NCI-H2227 treated with DMSO at 0.1 percent for 48 hours (cell line): ENCODE measurements at regions not wholly inside any gene's neighbourhood (a gene's known extent, or its start where the extent isn't known, plus 50 kb on each side); places are given as distances from the start of the nearest gene placed in this dataset.
"Not testable (repeated sequence)": the region's sequence is repeated elsewhere in the genome, so short reads cannot be mapped to it uniquely, and the experiment has no call there.

Experiments
- DNase-seq: peaks from one replicate; lab custom pipeline; 2025; lab: John Stamatoyannopoulos, UW

GRCh38 chr14:61602003-61602732 lies 93.1 kb upstream of the HIF1A start:
- DNase-seq, result peak; percentile 62

GRCh38 chr14:61602733-61603077 lies 92.6 kb upstream of the HIF1A start:
- peak; percentile 83 for DNase-seq

DNA sequence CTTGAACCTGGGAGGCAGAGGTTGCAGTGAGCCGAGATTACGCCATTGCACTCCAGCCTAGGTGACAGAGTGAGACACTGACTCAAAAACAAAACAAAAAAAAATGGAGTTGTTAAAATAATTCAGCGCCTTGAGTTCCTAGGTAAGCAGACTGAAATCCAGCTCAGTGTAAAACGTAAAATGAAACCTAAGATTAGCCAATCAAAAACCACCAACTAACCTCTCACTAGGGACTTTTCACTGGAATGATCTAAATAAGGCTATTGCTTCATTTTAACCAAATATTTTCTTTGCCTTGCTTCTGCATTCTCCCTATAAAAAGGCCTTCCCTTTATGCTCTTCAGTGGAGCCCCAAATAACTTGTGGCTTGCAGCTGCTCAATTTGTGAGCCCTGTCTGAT lies 91.6 kb upstream of the HIF1A start:
- DNase-seq, result no peak

DNA sequence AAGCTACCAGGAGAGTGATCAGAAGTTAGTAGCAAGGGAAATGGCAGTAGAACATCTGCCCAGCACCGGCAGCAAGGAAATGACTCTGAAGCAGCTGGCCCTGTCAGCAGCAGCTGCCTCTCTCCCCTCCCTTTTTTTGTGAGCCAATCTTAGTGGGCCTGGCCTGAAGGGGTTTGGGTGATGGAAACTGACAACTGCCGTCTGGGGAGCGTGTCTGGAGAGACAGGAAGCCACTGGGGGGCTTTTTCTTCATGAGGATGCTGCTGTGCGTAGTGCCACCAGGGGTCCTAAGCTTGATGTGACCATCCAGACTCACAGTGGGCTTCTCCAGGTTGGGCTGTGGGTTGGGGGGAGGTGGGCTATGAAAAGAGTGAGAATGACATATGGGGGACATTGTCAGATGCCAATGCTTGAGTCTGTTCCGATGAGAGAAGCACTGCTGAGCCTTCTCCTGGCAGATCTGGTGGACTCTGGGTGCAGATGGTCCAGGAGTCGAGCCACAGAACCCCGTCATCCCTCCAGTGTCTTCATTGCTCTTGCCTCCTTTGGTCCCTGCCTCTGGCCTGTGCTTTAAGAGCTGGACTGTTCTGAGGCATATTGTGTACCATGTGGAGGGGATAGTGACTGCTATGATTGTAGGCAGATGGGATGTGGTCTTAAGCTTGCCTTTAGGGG lies 87.6 kb upstream of the HIF1A start:
- DNase-seq, result no peak

DNA sequence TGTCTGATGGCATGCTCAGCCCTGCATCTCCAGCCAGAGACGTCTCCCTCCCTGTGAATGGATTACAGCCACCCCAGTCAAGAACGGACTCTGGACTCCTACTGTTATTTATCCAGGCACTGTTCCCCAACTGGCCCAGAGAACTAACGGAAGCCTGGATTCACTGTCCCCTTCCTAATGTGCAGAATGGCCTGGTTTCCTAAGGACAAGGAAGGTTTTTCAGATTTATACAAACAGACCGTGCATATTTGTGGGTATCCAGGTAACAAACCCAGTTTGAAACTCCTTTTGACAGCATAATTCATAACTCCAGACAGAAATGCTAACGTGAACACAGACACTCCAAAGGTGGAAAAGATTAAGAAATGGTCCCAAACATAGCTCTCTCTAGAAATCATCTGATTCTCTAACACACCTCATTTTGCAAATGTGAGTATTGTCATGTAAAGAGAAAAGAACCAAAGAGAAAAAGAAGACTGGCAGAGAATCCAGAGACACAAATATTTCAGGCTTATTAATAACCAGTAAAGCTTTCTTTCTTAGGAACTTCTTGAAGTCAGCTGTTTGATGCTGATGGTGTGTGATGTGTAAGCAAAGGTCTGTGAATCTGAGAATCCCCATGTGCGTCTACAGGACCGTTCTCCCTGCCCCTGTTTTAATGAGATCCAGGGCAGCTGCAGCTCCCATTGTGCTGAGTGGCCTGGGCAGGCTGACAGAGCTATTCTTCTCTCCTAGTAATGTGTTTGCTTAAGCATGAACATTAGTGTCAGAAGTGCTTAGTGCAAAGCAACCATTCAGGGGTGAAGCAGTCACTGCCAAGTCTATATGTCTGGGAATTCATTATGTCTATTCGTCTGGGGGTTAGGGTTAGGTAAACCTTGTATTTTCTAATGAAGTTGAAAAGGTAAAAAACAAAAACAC lies 86.8 kb upstream of the HIF1A start:
- peak; percentile 73 for DNase-seq

DNA sequence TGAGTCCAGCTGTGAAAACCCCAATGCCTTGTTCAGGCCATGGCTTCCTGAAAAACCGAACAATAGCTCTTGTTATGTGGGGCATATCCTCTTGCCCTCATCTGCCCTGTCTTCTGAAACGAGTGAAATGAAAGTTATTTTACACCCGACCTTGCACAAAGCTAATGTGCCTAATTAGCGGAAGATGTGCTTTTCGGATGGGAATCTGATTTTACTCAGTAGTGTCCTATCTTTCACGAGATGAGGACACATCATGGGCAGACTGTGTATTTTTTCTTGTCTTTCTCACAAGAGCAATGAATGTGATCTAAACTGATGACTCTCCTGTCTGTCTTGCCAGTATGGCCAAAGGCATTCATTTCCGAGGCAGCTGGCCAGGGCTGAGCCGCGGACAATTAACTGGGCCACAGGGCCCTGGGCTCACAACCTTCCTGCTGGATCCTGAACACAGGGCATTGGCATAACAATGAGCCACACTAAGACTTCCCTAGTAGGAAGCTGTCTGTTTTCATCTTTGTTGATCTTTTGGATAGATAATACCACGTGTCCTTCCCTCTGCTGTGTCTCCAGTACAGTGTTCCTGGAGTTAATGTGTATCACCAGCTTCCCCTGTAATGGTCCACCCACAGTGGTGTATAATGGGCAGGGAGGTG lies 86.0 kb upstream of the HIF1A start:
- DNase-seq, result peak; percentile 61

GRCh38 chr14:61609884-61610283 lies 85.4 kb upstream of the HIF1A start:
- no peak for DNase-seq

GRCh38 chr14:61610900-61611299 lies 84.4 kb upstream of the HIF1A start:
- no peak for DNase-seq

DNA sequence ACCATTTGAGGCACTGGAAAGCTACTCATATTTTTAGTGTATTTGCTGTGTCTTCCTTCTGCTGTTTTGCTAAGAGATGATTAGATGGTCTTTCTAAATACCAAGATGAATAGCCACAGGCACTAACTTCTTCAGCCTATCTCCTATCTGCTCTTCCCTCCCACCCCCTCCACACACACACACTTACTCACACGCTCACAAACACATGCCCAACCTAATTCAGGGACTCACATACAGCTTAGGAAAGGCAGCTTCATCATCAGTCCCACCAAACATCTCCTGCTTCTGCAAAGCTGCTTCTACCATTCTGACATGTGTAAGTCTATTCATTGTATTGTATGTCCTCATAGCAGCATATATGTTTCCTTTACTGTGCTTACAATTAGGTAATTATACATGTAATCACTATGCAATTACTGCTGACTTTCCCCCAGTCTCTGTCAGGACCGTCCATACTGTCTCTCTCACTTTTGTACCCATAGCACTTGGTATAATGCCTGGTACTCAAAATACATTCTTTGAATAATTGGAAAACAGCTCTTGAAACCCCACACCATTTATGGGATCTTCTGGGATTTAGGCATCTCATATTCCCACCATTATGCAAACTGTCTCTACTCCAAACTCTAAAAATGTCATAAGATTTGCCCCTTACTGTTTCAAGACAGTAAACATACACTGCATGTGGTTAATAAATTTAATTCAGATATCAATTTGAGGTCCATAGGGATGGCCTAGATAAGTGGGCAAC lies 83.3 kb upstream of the HIF1A start:
- no peak for DNase-seq

DNA sequence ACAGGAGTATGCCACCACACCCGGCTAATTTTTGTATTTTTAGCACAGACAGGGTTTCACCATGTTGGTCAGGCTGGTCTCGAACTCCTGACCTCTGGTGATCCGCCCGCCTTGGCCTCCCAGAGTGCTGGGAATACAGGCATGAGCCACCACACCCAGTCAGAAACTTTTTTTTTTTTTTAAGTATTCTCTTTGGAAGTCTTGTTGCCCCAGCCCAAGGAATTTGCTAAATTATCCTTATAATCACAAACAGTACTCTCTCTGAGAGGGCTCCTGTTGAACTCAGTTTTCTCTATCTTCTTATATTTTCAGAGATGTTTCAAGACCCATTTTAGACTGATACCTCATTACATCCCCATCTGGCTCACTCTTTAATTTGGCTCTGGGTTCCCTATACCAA lies 82.3 kb upstream of the HIF1A start:
- DNase-seq, result not testable (repeated sequence)

- no peak for DNase-seq
Measured at GRCh38 chr14:61614693-61615092, 80.6 kb upstream of the HIF1A start.

GRCh38 chr14:61615743-61616523 lies 79.4 kb upstream of the HIF1A start:
- no peak for DNase-seq

- no peak for DNase-seq
Measured at GRCh38 chr14:61616524-61617185, 78.7 kb upstream of the HIF1A start.

GRCh38 chr14:61618448-61618847 lies 76.9 kb upstream of the HIF1A start:
- no peak for DNase-seq

- DNase-seq, result no peak
Measured at GRCh38 chr14:61619494-61619893, 75.8 kb upstream of the HIF1A start.

GRCh38 chr14:61620130-61620946 lies 75.0 kb upstream of the HIF1A start:
- DNase-seq, result no peak

DNA sequence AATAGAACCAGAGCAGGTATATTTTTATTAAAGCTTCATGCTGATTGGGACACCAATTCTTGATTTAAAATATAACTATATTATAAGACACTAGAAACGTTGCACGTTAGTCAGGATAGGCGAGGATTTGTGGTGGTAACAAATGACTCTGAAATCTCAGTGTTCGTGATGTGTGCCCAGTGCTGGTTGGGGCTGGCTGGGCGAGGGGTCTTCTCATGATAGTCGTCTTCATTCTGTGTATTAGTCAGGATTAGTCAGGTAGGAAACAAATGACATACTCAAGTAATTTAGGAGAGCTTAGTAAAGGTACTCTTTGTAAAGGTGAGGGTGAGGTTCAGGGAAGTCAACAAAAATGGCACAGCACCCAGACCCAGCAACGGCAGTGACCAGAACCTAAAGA lies 73.9 kb upstream of the HIF1A start:
- DNase-seq, result no peak

DNA sequence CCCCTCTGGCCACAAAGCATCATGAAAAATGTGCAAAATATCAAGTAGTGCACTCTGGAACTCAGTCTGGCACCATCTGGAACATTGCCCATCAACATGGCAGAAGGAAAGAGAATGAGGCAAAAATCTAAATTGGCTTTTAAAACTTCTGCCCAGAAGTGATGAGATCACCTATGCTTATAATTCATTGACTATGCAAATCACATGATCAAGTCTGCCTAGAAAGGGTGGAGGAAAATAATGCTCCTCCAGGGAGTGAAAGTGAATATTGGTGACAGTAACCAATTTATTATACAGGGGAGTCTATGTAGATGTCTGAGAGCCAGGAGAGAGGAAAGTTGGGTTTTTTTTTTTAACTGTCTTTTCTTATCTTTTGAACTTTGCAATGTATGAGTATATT lies 73.3 kb upstream of the HIF1A start:
- DNase-seq, result no peak

GRCh38 chr14:61623927-61624326 lies 71.4 kb upstream of the HIF1A start:
- no peak for DNase-seq
